ENCODE measurements at regions not wholly inside any gene's neighbourhood (a gene's known extent, or its start where the extent isn't known, plus 50 kb on each side); places are given as distances from the start of the nearest gene placed in this dataset.

- no peak overlapping the region for H3K4me3 ChIP-seq (ENCODE audit: low read length in 2 of 2)
- H3K9ac ChIP-seq (ENCODE audit: low read length in 2 of 2), result no peak overlapping the region
These were observed 686.0 kb upstream of the BRINP3 start for GRCh38 chr1:191163621-191164020.

GRCh38 chr1:191174298-191174697 lies 696.6 kb upstream of the BRINP3 start:
- no peaks in the 10 kb centered on the region for H3K36me3 ChIP-seq (ENCODE audit: control insufficient read depth in 2 of 2, insufficient read depth in 2 of 2, low read length in 2 of 2)
- H3K9me3 ChIP-seq (ENCODE audit: control insufficient read depth in 2 of 2, low read length in 2 of 2), result no peaks in the 10 kb centered on the region
- peak overlapping the region in 1 of 2 donors; percentile 7 for H3K4me3 ChIP-seq (ENCODE audit: low read length in 2 of 2)
- no peak overlapping the region for H3K9ac ChIP-seq (ENCODE audit: low read length in 2 of 2)
- H3K4me1 ChIP-seq (ENCODE audit: control insufficient read depth, insufficient read depth, low read length), result no peaks in the 10 kb centered on the region
- no peaks in the 10 kb centered on the region for H3K27me3 ChIP-seq (ENCODE audit: control insufficient read depth in 1 of 2, insufficient read depth in 2 of 2, low read length in 2 of 2)
- H3K27ac ChIP-seq (ENCODE audit: low read length), result no peak overlapping the region

More at GRCh38 chr1:191163621-191164020, 686.0 kb upstream of the BRINP3 start:
- Histone ChIP-seq H3K4me1 (ENCODE audit: control insufficient read depth, insufficient read depth, low read length) (no peaks in the 10 kb centered on the region), H3K27me3 (ENCODE audit: control insufficient read depth in 1 of 2, insufficient read depth in 2 of 2, low read length in 2 of 2) (no peaks in the 10 kb centered on the region), H3K9me3 (ENCODE audit: control insufficient read depth in 2 of 2, low read length in 2 of 2) (no peaks in the 10 kb centered on the region), H3K27ac (ENCODE audit: low read length) (no peak overlapping the region), H3K36me3 (ENCODE audit: control insufficient read depth in 2 of 2, insufficient read depth in 2 of 2, low read length in 2 of 2) (no peaks in the 10 kb centered on the region)

DNA sequence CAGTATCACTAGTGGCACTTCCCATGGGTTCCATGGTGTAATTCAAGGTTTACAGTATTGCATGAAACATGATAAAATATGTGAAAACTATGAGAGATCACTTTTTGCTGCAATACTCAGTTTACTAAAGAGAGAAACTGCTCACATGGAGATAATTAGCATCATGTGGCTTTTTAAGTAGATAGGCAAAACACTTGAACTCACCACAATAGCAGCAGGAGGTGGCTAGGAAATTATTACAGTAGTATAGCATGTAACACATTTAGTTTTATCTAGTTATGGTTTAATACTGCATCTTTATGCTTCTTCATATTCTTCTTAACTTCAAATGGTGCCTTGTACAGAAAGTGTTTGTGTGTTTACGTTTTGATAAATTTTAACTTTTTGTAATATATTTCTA lies 698.5 kb upstream of the BRINP3 start:
- H3K4me3 ChIP-seq (ENCODE audit: low read length in 2 of 2), result no peak overlapping the region
- H3K4me1 ChIP-seq (ENCODE audit: control insufficient read depth, insufficient read depth, low read length), result no peaks in the 10 kb centered on the region
- H3K36me3 ChIP-seq (ENCODE audit: control insufficient read depth in 2 of 2, insufficient read depth in 2 of 2, low read length in 2 of 2), result no peaks in the 10 kb centered on the region
- no peak overlapping the region for H3K27ac ChIP-seq (ENCODE audit: low read length)
- no peaks in the 10 kb centered on the region for H3K9me3 ChIP-seq (ENCODE audit: control insufficient read depth in 2 of 2, low read length in 2 of 2)
- no peaks in the 10 kb centered on the region for H3K27me3 ChIP-seq (ENCODE audit: control insufficient read depth in 1 of 2, insufficient read depth in 2 of 2, low read length in 2 of 2)
- H3K9ac ChIP-seq (ENCODE audit: low read length in 2 of 2), result no peak overlapping the region

DNA sequence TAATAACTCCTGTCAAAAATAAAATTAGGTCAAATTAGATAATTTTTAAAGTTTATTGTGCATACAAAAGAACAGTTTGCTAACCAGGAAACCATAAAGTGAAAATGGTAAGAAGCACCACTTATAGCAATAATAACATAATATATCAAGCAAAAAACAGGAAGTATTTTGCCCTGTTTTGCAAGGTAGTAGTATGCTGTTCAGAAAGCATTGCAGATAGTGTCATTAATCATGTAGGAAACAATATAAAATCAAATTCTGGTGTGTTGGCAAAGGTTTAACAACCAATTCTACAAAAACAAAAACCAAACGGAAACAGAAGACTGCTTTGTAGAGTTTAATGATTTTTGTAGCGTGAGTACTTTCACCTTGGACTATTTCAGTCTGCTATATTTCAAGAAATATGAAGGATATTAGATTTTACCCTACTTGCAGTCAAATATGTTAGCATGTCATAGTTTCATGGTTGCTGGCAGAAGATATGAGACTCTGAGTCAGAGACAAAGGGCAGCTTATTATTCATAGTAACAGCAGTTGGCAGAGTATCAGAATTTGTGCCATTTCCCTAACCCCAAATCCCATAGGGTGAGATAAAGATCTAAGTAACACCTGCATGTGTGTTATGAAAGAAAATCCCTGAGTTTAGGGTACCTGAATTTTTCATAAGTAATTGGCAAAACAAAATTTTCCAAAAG lies 729.0 kb upstream of the BRINP3 start:
- Histone ChIP-seq H3K4me3 (ENCODE audit: low read length in 2 of 2) (no peak overlapping the region), H3K36me3 (ENCODE audit: control insufficient read depth in 2 of 2, insufficient read depth in 2 of 2, low read length in 2 of 2) (no peaks in the 10 kb centered on the region), H3K27ac (ENCODE audit: low read length) (no peak overlapping the region), H3K27me3 (ENCODE audit: control insufficient read depth in 1 of 2, insufficient read depth in 2 of 2, low read length in 2 of 2) (no peaks in the 10 kb centered on the region), H3K9ac (ENCODE audit: low read length in 2 of 2) (no peak overlapping the region), H3K9me3 (ENCODE audit: control insufficient read depth in 2 of 2, low read length in 2 of 2) (no peaks in the 10 kb centered on the region), H3K4me1 (ENCODE audit: control insufficient read depth, insufficient read depth, low read length) (no peaks in the 10 kb centered on the region)

DNA sequence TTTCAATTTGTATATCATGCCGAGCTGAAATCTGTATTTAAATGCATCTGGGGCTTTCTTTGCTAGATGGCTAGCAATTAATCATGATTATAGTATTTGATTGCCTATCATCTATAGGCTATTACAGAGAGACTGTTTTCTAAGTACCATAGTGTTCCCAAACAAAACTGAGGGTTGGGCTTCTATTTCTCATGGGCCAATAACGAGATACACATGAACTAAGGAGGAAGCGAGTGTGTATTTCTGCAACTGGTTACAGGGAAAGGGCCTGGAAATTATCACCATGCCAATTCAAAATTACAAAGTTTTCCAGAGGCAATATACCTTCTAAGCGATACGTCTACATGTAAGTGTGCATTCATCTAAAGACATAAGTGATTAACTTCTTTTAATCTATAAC lies 744.5 kb upstream of the BRINP3 start:
- Histone ChIP-seq H3K27me3 (ENCODE audit: control insufficient read depth in 1 of 2, insufficient read depth in 2 of 2, low read length in 2 of 2) (no peaks in the 10 kb centered on the region), H3K9ac (ENCODE audit: low read length in 2 of 2) (no peak overlapping the region), H3K27ac (ENCODE audit: low read length) (no peak overlapping the region), H3K36me3 (ENCODE audit: control insufficient read depth in 2 of 2, insufficient read depth in 2 of 2, low read length in 2 of 2) (no peaks in the 10 kb centered on the region), H3K4me1 (ENCODE audit: control insufficient read depth, insufficient read depth, low read length) (no peaks in the 10 kb centered on the region), H3K9me3 (ENCODE audit: control insufficient read depth in 2 of 2, low read length in 2 of 2) (peaks cover 0 to 4% of the 10 kb centered on the region in 2 donors), H3K4me3 (ENCODE audit: low read length in 2 of 2) (no peak overlapping the region)

GRCh38 chr1:191240925-191241324 lies 763.3 kb upstream of the BRINP3 start:
- Histone ChIP-seq H3K9me3 (ENCODE audit: control insufficient read depth in 2 of 2, low read length in 2 of 2) (peaks cover 0 to 4% of the 10 kb centered on the region in 2 donors), H3K27me3 (ENCODE audit: control insufficient read depth in 1 of 2, insufficient read depth in 2 of 2, low read length in 2 of 2) (no peaks in the 10 kb centered on the region), H3K9ac (ENCODE audit: low read length in 2 of 2) (no peak overlapping the region), H3K36me3 (ENCODE audit: control insufficient read depth in 2 of 2, insufficient read depth in 2 of 2, low read length in 2 of 2) (no peaks in the 10 kb centered on the region), H3K4me3 (ENCODE audit: low read length in 2 of 2) (no peak overlapping the region), H3K4me1 (ENCODE audit: control insufficient read depth, insufficient read depth, low read length) (no peaks in the 10 kb centered on the region), H3K27ac (ENCODE audit: low read length) (no peak overlapping the region)

DNA sequence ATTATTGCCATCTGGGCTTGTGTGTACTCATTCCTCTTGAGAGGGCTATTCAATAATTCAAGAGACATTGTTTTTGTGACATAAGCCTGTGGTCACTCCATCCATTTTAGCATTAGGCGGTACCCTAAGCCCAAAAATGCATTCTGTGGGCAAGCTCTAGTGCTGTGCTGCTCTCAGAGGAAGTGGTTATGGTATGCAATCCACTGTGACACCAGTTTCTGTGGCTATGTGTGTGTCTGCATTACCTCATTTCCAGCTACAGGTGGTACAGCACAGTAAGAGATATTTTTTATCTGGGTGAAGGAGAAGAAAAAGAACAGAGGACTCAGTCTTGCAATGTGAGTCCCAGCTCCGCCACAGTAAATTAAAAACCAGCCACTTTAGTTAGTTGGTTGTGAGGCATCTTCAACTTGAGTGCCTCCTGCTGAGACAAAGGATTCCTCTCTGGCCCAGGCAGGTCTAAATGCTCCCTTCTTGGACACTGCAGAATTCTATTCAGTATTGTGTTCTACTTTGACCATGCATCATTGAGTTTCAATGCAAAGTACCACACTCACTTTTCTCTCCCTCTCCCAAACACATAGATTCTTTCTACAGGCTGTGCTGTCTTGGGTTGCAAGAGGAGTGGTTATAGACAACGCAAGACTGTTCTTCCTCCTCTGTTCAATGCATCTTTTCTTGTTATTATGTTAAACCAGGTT lies 777.8 kb upstream of the BRINP3 start:
- H3K4me1 ChIP-seq (ENCODE audit: control insufficient read depth, insufficient read depth, low read length), result no peaks in the 10 kb centered on the region
- no peak overlapping the region for H3K4me3 ChIP-seq (ENCODE audit: low read length in 2 of 2)
- H3K27me3 ChIP-seq (ENCODE audit: control insufficient read depth in 1 of 2, insufficient read depth in 2 of 2, low read length in 2 of 2), result no peaks in the 10 kb centered on the region
- H3K9ac ChIP-seq (ENCODE audit: low read length in 2 of 2), result no peak overlapping the region
- H3K36me3 ChIP-seq (ENCODE audit: control insufficient read depth in 2 of 2, insufficient read depth in 2 of 2, low read length in 2 of 2), result no peaks in the 10 kb centered on the region
- no peak overlapping the region for H3K27ac ChIP-seq (ENCODE audit: low read length)
- no peaks in the 10 kb centered on the region for H3K9me3 ChIP-seq (ENCODE audit: control insufficient read depth in 2 of 2, low read length in 2 of 2)

DNA sequence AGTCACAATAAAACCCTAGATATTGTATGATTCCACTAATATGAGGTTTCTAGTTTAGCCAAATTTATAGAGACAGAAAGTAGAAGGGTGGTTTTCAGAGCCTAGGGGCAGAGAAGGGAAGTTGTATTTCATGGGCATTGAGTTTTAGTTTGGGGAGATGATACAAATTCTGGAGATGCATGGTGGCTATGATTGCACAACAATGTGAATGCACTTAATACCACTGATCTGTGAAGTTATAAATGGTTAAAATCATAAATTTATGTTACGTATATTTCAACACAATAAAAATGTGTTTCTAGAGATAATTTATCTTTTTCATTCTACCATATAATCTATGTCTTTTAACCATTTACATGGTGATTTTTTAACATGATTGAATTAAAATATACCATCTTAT lies 779.3 kb upstream of the BRINP3 start:
- H3K36me3 ChIP-seq (ENCODE audit: control insufficient read depth in 2 of 2, insufficient read depth in 2 of 2, low read length in 2 of 2), result no peaks in the 10 kb centered on the region
- no peaks in the 10 kb centered on the region for H3K27me3 ChIP-seq (ENCODE audit: control insufficient read depth in 1 of 2, insufficient read depth in 2 of 2, low read length in 2 of 2)
- H3K4me3 ChIP-seq (ENCODE audit: low read length in 2 of 2), result no peak overlapping the region

DNA sequence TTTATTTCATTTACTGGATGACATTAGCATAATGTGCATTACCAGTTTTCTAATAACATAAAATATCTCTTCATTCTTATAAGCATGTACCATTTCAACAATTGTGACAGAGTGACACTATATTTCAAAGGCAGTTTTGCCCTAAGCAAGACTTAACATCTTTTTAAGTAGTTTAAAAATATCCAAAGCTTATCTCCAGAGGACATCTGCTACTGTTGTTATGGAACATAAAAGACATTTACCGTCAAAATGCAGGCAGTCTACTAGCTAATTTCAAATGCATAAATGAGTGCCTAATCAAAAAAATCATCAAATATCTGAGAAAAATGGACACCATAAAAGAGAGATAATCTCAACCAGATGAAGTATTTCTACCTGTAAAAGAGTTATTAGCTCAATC lies 782.4 kb upstream of the BRINP3 start:
- Histone ChIP-seq H3K36me3 (ENCODE audit: control insufficient read depth in 2 of 2, insufficient read depth in 2 of 2, low read length in 2 of 2) (no peaks in the 10 kb centered on the region), H3K9ac (ENCODE audit: low read length in 2 of 2) (no peak overlapping the region), H3K27me3 (ENCODE audit: control insufficient read depth in 1 of 2, insufficient read depth in 2 of 2, low read length in 2 of 2) (no peaks in the 10 kb centered on the region), H3K4me1 (ENCODE audit: control insufficient read depth, insufficient read depth, low read length) (no peaks in the 10 kb centered on the region), H3K27ac (ENCODE audit: low read length) (no peak overlapping the region), H3K4me3 (ENCODE audit: low read length in 2 of 2) (no peak overlapping the region), H3K9me3 (ENCODE audit: control insufficient read depth in 2 of 2, low read length in 2 of 2) (no peaks in the 10 kb centered on the region)

More for the DNA sequence above, 779.3 kb upstream of the BRINP3 start:
- Histone ChIP-seq H3K27ac (ENCODE audit: low read length) (no peak overlapping the region), H3K9ac (ENCODE audit: low read length in 2 of 2) (no peak overlapping the region), H3K4me1 (ENCODE audit: control insufficient read depth, insufficient read depth, low read length) (no peaks in the 10 kb centered on the region), H3K9me3 (ENCODE audit: control insufficient read depth in 2 of 2, low read length in 2 of 2) (no peaks in the 10 kb centered on the region)

DNA sequence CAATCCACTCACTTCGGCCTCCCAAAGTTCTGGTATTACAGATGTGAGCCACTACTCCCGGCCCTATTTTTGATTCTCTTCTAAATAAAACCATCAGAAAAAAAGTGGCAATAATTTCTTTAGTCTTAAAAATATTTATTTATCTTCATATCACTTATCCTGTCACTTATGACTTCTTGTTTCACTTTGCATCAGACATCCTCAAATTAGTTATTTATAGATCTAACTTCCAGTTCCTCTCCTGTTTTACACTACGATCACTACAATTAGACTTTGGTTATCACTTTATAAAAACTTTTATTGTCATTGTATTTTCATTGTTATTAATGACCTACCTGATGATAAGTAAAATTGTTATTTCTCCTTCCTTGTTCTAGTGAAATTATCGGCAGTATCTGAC lies 783.4 kb upstream of the BRINP3 start:
- Histone ChIP-seq H3K4me3 (ENCODE audit: low read length in 2 of 2) (no peak overlapping the region), H3K9ac (ENCODE audit: low read length in 2 of 2) (no peak overlapping the region), H3K9me3 (ENCODE audit: control insufficient read depth in 2 of 2, low read length in 2 of 2) (no peaks in the 10 kb centered on the region), H3K27ac (ENCODE audit: low read length) (no peak overlapping the region), H3K27me3 (ENCODE audit: control insufficient read depth in 1 of 2, insufficient read depth in 2 of 2, low read length in 2 of 2) (no peaks in the 10 kb centered on the region), H3K4me1 (ENCODE audit: control insufficient read depth, insufficient read depth, low read length) (no peaks in the 10 kb centered on the region), H3K36me3 (ENCODE audit: control insufficient read depth in 2 of 2, insufficient read depth in 2 of 2, low read length in 2 of 2) (no peaks in the 10 kb centered on the region)

- Histone ChIP-seq H3K4me3 (ENCODE audit: low read length in 2 of 2) (no peak overlapping the region), H3K36me3 (ENCODE audit: control insufficient read depth in 2 of 2, insufficient read depth in 2 of 2, low read length in 2 of 2) (no peaks in the 10 kb centered on the region), H3K27me3 (ENCODE audit: control insufficient read depth in 1 of 2, insufficient read depth in 2 of 2, low read length in 2 of 2) (no peaks in the 10 kb centered on the region), H3K9me3 (ENCODE audit: control insufficient read depth in 2 of 2, low read length in 2 of 2) (peaks cover 0 to 5% of the 10 kb centered on the region in 2 donors), H3K4me1 (ENCODE audit: control insufficient read depth, insufficient read depth, low read length) (no peaks in the 10 kb centered on the region), H3K27ac (ENCODE audit: low read length) (no peak overlapping the region), H3K9ac (ENCODE audit: low read length in 2 of 2) (no peak overlapping the region)
These were observed 801.7 kb upstream of the BRINP3 start for GRCh38 chr1:191279266-191279800.

Data from stomach smooth muscle (tissue), 2 donors.